Neural cell (in vitro differentiated cells): ENCODE measurements at regions not wholly inside any gene's neighbourhood (a gene's known extent, or its start where the extent isn't known, plus 50 kb on each side); places are given as distances from the start of the nearest gene placed in this dataset.

Source experiments
- H2AFZ ChIP-seq: fragments of 200-600, 300-800 bp; sonication (generic), shearing (Covaris generic); 2 replicates; pipeline ENCODE4 v1.6.0; 2014; ENCODE audit warnings: low read depth, mild to moderate bottlenecking, antibody characterized with exemption, low read length, moderate library complexity
- H3F3A ChIP-seq: fragments of 200-600 bp; shearing (Covaris generic); 2 replicates; pipeline ENCODE4 v1.6.1; 2016; ENCODE audit warnings: mild to moderate bottlenecking, moderate library complexity, mixed read lengths, antibody characterized with exemption, low read length; ENCODE audit not compliant: insufficient read depth, poor library complexity, severe bottlenecking
- H3K27ac ChIP-seq: fragments of 200-600, 300-800 bp; sonication (generic), shearing (Covaris generic); 2 replicates; pipeline ENCODE4 v1.5.1; 2014; ENCODE audit warnings: mild to moderate bottlenecking, low read length, moderate library complexity
- H3K27me3 ChIP-seq: fragments of 300-800, 200-600 bp; sonication (generic), shearing (Covaris generic); 2 replicates; pipeline ENCODE4 v1.6.0; 2014; ENCODE audit warnings: mild to moderate bottlenecking, low read depth, low read length, moderate library complexity; ENCODE audit not compliant: insufficient read depth
- H3K36me3 ChIP-seq: fragments of 300-800, 200-600 bp; sonication (generic), shearing (Covaris generic); 2 replicates; pipeline ENCODE4 v1.5.1; 2014; ENCODE audit warnings: mild to moderate bottlenecking, antibody characterized with exemption, low read length, moderate library complexity; ENCODE audit not compliant: insufficient read depth
- H3K4me2 ChIP-seq: fragments of 300-800, 200-600 bp; sonication (generic), shearing (Covaris generic); 2 replicates; pipeline ENCODE4 v1.6.0; 2014; ENCODE audit warnings: mild to moderate bottlenecking, low read length
- H3K4me3 ChIP-seq: fragments of 300-800, 200-600 bp; sonication (generic), shearing (Covaris generic); 2 replicates; pipeline ENCODE4 v1.5.1; 2014; ENCODE audit warnings: mild to moderate bottlenecking, low read length, moderate library complexity
- H3K79me2 ChIP-seq: fragments of 200-600 bp; shearing (Covaris generic); replicated peaks from 2 replicates; pipeline ENCODE4 v1.6.0; 2014; ENCODE audit warnings: mild to moderate bottlenecking, low read length, moderate library complexity; ENCODE audit not compliant: insufficient read depth
- H3K9ac ChIP-seq: fragments of 300-800, 200-600 bp; sonication (generic), shearing (Covaris generic); 2 replicates; pipeline ENCODE4 v1.6.1; 2016; ENCODE audit warnings: mild to moderate bottlenecking, low read length, mixed read lengths
- H3K9me2 ChIP-seq: fragments of 200-600 bp; shearing (Covaris generic); 2 replicates; pipeline ENCODE4 v1.6.1; 2016; ENCODE audit warnings: mild to moderate bottlenecking, low read length, mixed read lengths; ENCODE audit not compliant: insufficient read depth
- H3K9me3 ChIP-seq: fragments of 200-600, 300-800 bp; sonication (generic), shearing (Covaris generic); 2 replicates; pipeline ENCODE4 v1.6.1; 2016; ENCODE audit warnings: mild to moderate bottlenecking, mixed run types, low read length, moderate library complexity, mixed read lengths
- H4K20me1 ChIP-seq: fragments of 200-600 bp; shearing (Covaris generic); 2 replicates; pipeline ENCODE4 v1.6.1; 2016; ENCODE audit warnings: mild to moderate bottlenecking, mixed run types; ENCODE audit not compliant: insufficient read depth
- CTCF ChIP-seq: fragments of 450-650 bp; IDR thresholded peaks from 2 replicates; pipeline ENCODE4 v1.5.1; 2014; ENCODE audit warnings: antibody characterized with exemption, mild to moderate bottlenecking, moderate library complexity; ENCODE audit not compliant: poor library complexity, severe bottlenecking
- EP300 ChIP-seq: fragments of 450-650 bp; conservative IDR thresholded peaks from 2 replicates; pipeline ENCODE4 v1.6.1; 2014; ENCODE audit warnings: antibody characterized with exemption, mild to moderate bottlenecking, moderate library complexity; ENCODE audit not compliant: poor library complexity, severe bottlenecking
- EZH2 ChIP-seq: fragments of 200-600, 300-800 bp; shearing (Covaris generic), sonication (generic); IDR thresholded peaks from 2 replicates; pipeline ENCODE4 v1.6.1; 2014; ENCODE audit warnings: antibody characterized with exemption, low read length, borderline replicate concordance, mild to moderate bottlenecking; ENCODE audit not compliant: insufficient read depth, poor library complexity, severe bottlenecking
- MXI1 ChIP-seq: fragments of 450-650 bp; conservative IDR thresholded peaks from 2 replicates; pipeline ENCODE4 v1.6.1; 2014; ENCODE audit warnings: antibody characterized with exemption, mild to moderate bottlenecking; ENCODE audit not compliant: poor library complexity, severe bottlenecking
- POLR2AphosphoS5 ChIP-seq: IDR thresholded peaks from 2 replicates; pipeline ENCODE4 v1.6.1; 2012
- RAD21 ChIP-seq: fragments of 450-650 bp; conservative IDR thresholded peaks from 2 replicates; pipeline ENCODE4 v1.6.1; 2014; ENCODE audit warnings: antibody characterized with exemption, mild to moderate bottlenecking, moderate library complexity
- SMC3 ChIP-seq: fragments of 450-650 bp; conservative IDR thresholded peaks from 2 replicates; pipeline ENCODE4 v1.6.1; 2014; ENCODE audit warnings: antibody characterized with exemption, mild to moderate bottlenecking, moderate library complexity; ENCODE audit not compliant: poor library complexity
- TAF1 ChIP-seq: IDR thresholded peaks from 2 replicates; pipeline ENCODE4 v1.6.1; 2012; ENCODE audit warnings: low read depth
- TF ChIP-seq, protein P1 (sequence below): IDR thresholded peaks from 2 replicates; pipeline ENCODE4 v1.6.1; 2012; ENCODE audit warnings: borderline replicate concordance

GRCh38 chr15:93268066-93268465 lies 179.1 kb upstream of the RGMA start:
- H3F3A ChIP-seq, result no peaks in the 10 kb centered on the region
- no peaks in the 10 kb centered on the region for H3K27me3 ChIP-seq
- H3K9me3 ChIP-seq, result peaks cover 8% of the 10 kb centered on the region
- TF ChIP-seq EP300 (no peak), MXI1 (no peak), TAF1 (no peak), EZH2 (no peak), POLR2AphosphoS5 (no peak)
- TF ChIP-seq, protein P1, sequence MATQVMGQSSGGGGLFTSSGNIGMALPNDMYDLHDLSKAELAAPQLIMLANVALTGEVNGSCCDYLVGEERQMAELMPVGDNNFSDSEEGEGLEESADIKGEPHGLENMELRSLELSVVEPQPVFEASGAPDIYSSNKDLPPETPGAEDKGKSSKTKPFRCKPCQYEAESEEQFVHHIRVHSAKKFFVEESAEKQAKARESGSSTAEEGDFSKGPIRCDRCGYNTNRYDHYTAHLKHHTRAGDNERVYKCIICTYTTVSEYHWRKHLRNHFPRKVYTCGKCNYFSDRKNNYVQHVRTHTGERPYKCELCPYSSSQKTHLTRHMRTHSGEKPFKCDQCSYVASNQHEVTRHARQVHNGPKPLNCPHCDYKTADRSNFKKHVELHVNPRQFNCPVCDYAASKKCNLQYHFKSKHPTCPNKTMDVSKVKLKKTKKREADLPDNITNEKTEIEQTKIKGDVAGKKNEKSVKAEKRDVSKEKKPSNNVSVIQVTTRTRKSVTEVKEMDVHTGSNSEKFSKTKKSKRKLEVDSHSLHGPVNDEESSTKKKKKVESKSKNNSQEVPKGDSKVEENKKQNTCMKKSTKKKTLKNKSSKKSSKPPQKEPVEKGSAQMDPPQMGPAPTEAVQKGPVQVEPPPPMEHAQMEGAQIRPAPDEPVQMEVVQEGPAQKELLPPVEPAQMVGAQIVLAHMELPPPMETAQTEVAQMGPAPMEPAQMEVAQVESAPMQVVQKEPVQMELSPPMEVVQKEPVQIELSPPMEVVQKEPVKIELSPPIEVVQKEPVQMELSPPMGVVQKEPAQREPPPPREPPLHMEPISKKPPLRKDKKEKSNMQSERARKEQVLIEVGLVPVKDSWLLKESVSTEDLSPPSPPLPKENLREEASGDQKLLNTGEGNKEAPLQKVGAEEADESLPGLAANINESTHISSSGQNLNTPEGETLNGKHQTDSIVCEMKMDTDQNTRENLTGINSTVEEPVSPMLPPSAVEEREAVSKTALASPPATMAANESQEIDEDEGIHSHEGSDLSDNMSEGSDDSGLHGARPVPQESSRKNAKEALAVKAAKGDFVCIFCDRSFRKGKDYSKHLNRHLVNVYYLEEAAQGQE, result no peak
- no peaks in the 10 kb centered on the region for H4K20me1 ChIP-seq
- no peak overlapping the region for H3K4me3 ChIP-seq
- H3K79me2 ChIP-seq, result no peaks in the 10 kb centered on the region
- no peak overlapping the region for H3K4me2 ChIP-seq
- H3K36me3 ChIP-seq, result no peaks in the 10 kb centered on the region
- no peak overlapping the region for H3K9ac ChIP-seq
- H2AFZ ChIP-seq, result no peak overlapping the region
- no peaks in the 10 kb centered on the region for H3K9me2 ChIP-seq
- no peak overlapping the region for H3K27ac ChIP-seq

GRCh38 chr15:93266291-93266690 lies 177.3 kb upstream of the RGMA start:
- Histone ChIP-seq H3F3A (no peaks in the 10 kb centered on the region), H3K4me2 (no peak overlapping the region), H2AFZ (no peak overlapping the region), H3K9me3 (peaks cover 8% of the 10 kb centered on the region), H3K9ac (no peak overlapping the region), H3K27me3 (no peaks in the 10 kb centered on the region), H3K9me2 (no peaks in the 10 kb centered on the region), H3K79me2 (no peaks in the 10 kb centered on the region), H3K27ac (no peak overlapping the region), H3K36me3 (no peaks in the 10 kb centered on the region), H3K4me3 (no peak overlapping the region), H4K20me1 (no peaks in the 10 kb centered on the region)
- TF ChIP-seq TAF1 (no peak), EP300 (no peak), MXI1 (no peak), POLR2AphosphoS5 (no peak), SMC3 (no peak), EZH2 (no peak), RAD21 (no peak), CTCF (no peak)
- TF ChIP-seq, protein P1, result no peak
